H9 (cell line): ENCODE measurements at regions not wholly inside any gene's neighbourhood (a gene's known extent, or its start where the extent isn't known, plus 50 kb on each side); places are given as distances from the start of the nearest gene placed in this dataset.

Experiments used
- DNase-seq: peaks from one replicate; pipeline ENCODE4 v3.0.0-alpha.2; 2017
- H2AFZ ChIP-seq: one replicate; pipeline ENCODE4 v1.6.1; 2013; ENCODE audit warnings: mild to moderate bottlenecking, low read length, control low read depth, moderate library complexity
- H2AK5ac ChIP-seq: 2 replicates; pipeline ENCODE4 v1.6.1; 2013; ENCODE audit warnings: low read length, control low read depth, mixed read lengths; ENCODE audit not compliant: insufficient read length
- H2BK120ac ChIP-seq: one replicate; pipeline ENCODE4 v1.6.1; 2013; ENCODE audit warnings: low read depth, mild to moderate bottlenecking, low read length, control low read depth, inconsistent platforms; ENCODE audit not compliant: poor library complexity, severe bottlenecking
- H2BK12ac ChIP-seq: 2 replicates; pipeline ENCODE4 v1.6.1; 2013; ENCODE audit warnings: low read length, control low read depth, mixed read lengths, low read depth; ENCODE audit not compliant: insufficient read length
- H2BK15ac ChIP-seq: 2 replicates; pipeline ENCODE4 v1.6.1; 2013; ENCODE audit warnings: low read depth, low read length, control low read depth
- H2BK20ac ChIP-seq: one replicate; pipeline ENCODE4 v1.6.1; 2013; ENCODE audit warnings: low read depth, mild to moderate bottlenecking, low read length, control low read depth, inconsistent platforms; ENCODE audit not compliant: poor library complexity, severe bottlenecking
- H2BK5ac ChIP-seq: 2 replicates; pipeline ENCODE4 v1.6.1; 2013; ENCODE audit warnings: low read length, control low read depth, mixed read lengths; ENCODE audit not compliant: insufficient read length
- H3K14ac ChIP-seq: 2 replicates; pipeline ENCODE4 v1.6.1; 2013; ENCODE audit warnings: low read length, control low read depth; ENCODE audit not compliant: insufficient read depth
- H3K18ac ChIP-seq: 2 replicates; pipeline ENCODE4 v1.6.1; 2013; ENCODE audit warnings: low read depth, mild to moderate bottlenecking, mixed read lengths, low read length, control low read depth; ENCODE audit not compliant: insufficient read length
- H3K23ac ChIP-seq: 2 replicates; pipeline ENCODE4 v1.6.1; 2013; ENCODE audit warnings: low read length, control low read depth, mixed read lengths, low read depth; ENCODE audit not compliant: insufficient read length
- H3K23me2 ChIP-seq: 2 replicates; pipeline ENCODE4 v1.6.1; 2013; ENCODE audit warnings: low read depth, mild to moderate bottlenecking, mixed read lengths, low read length, control low read depth; ENCODE audit not compliant: insufficient read length, poor library complexity, severe bottlenecking
- H3K27ac ChIP-seq: 2 replicates; pipeline ENCODE4 v1.5.1; 2013; ENCODE audit warnings: low read length, control low read depth, mixed read lengths, low read depth; ENCODE audit not compliant: insufficient read length
- H3K27me3 ChIP-seq: 2 replicates; pipeline ENCODE4 v1.6.1; 2013; ENCODE audit warnings: low read length, control low read depth, inconsistent platforms; ENCODE audit not compliant: insufficient read depth
- H3K4ac ChIP-seq: 2 replicates; pipeline ENCODE4 v1.6.1; 2013; ENCODE audit warnings: low read depth, mild to moderate bottlenecking, control low read depth, inconsistent platforms, low read length, moderate library complexity
- H3K4me1 ChIP-seq: 2 replicates; pipeline ENCODE4 v1.6.1; 2013; ENCODE audit warnings: low read length, control low read depth, inconsistent platforms; ENCODE audit not compliant: insufficient read depth
- H3K4me2 ChIP-seq: 2 replicates; pipeline ENCODE4 v1.6.1; 2013; ENCODE audit warnings: low read length, control low read depth, mixed read lengths; ENCODE audit not compliant: insufficient read length, insufficient read depth
- H3K56ac ChIP-seq: 2 replicates; pipeline ENCODE4 v1.6.1; 2013; ENCODE audit warnings: low read depth, mild to moderate bottlenecking, mixed read lengths, low read length, control low read depth; ENCODE audit not compliant: insufficient read length
- H3K79me1 ChIP-seq: 2 replicates; pipeline ENCODE4 v1.6.1; 2013; ENCODE audit warnings: low read depth, mild to moderate bottlenecking, moderate library complexity, low read length, control low read depth, inconsistent platforms; ENCODE audit not compliant: insufficient read depth, poor library complexity, severe bottlenecking
- H3K79me2 ChIP-seq: 2 replicates; pipeline ENCODE4 v1.6.1; 2013; ENCODE audit warnings: low read length, control low read depth, inconsistent platforms; ENCODE audit not compliant: insufficient read depth
- H3K9ac ChIP-seq: 2 replicates; pipeline ENCODE4 v1.6.1; 2013; ENCODE audit warnings: low read length, control low read depth, mixed read lengths; ENCODE audit not compliant: insufficient read length; ENCODE audit errors: extremely low read depth
- H3K9me3 ChIP-seq: one replicate; pipeline ENCODE4 v1.6.1; 2013; ENCODE audit warnings: low read depth, low read length, inconsistent platforms; ENCODE audit not compliant: control insufficient read depth
- H3T11ph ChIP-seq: one replicate; pipeline ENCODE4 v1.6.1; 2013; ENCODE audit warnings: mild to moderate bottlenecking, low read length, control low read depth, inconsistent platforms
- H4K20me1 ChIP-seq: one replicate; pipeline ENCODE4 v1.6.1; 2013; ENCODE audit not compliant: control insufficient read depth, insufficient read length, insufficient read depth
- H4K5ac ChIP-seq: 2 replicates; pipeline ENCODE4 v1.6.1; 2013; ENCODE audit warnings: low read depth, mild to moderate bottlenecking, mixed read lengths, low read length, control low read depth; ENCODE audit not compliant: insufficient read length
- H4K8ac ChIP-seq: replicated peaks from 2 replicates; pipeline ENCODE4 v1.6.1; 2013; ENCODE audit warnings: low read length, control low read depth, mixed read lengths, low read depth; ENCODE audit not compliant: insufficient read length
- H4K91ac ChIP-seq: 2 replicates; pipeline ENCODE4 v1.6.1; 2013; ENCODE audit warnings: low read depth, mild to moderate bottlenecking, moderate library complexity, mixed read lengths, low read length, control low read depth; ENCODE audit not compliant: insufficient read length
- H3K27ac Mint-ChIP-seq, 3 experiments: 2 replicates in 2 of 3; 3 replicates in 1 of 3; pipeline ENCODE4 v1.8.0; 2020 to 2021; ENCODE audit warnings: mixed read lengths in 3 of 3, mild to moderate bottlenecking in 1 of 3, moderate library complexity in 1 of 3
- H3K27me3 Mint-ChIP-seq: 2 replicates; pipeline ENCODE4 v1.8.0; 2021; ENCODE audit warnings: low read depth, mild to moderate bottlenecking, moderate library complexity, mixed read lengths
- H3K36me3 Mint-ChIP-seq, 3 experiments: 2 replicates in 2 of 3; 3 replicates in 1 of 3; pipeline ENCODE4 v1.8.0; 2020 to 2021; ENCODE audit warnings: low read depth in 3 of 3, mixed read lengths in 3 of 3; ENCODE audit not compliant: insufficient read depth in 1 of 3
- H3K4me1 Mint-ChIP-seq, 2 experiments: 2 replicates each; pipeline ENCODE4 v1.8.0; 2020; ENCODE audit warnings: mixed read lengths in 2 of 2
- H3K4me3 Mint-ChIP-seq, 2 experiments: 2 replicates in 1 of 2; 3 replicates in 1 of 2; pipeline ENCODE4 v1.8.0; 2020 to 2021; ENCODE audit warnings: mild to moderate bottlenecking in 2 of 2, mixed read lengths in 2 of 2, moderate library complexity in 1 of 2
- H3K9me3 Mint-ChIP-seq, 2 experiments: 2 replicates in 1 of 2; 3 replicates in 1 of 2; pipeline ENCODE4 v1.8.0; 2020; ENCODE audit warnings: mild to moderate bottlenecking in 2 of 2, mixed read lengths in 2 of 2, moderate library complexity in 1 of 2
- CTCF ChIP-seq: fragments of 200-600 bp; sonication (generic); conservative IDR thresholded peaks from 3 replicates; pipeline ENCODE4 v1.8.0; 2021; ENCODE audit warnings: antibody characterized with exemption, mild to moderate bottlenecking
- WGBS: extraction: QIAGEN DNeasy Blood & Tissue Kit; methylation state at CpG from one replicate; pipeline ENCODE4 v1.1.7; 2013; ENCODE audit warnings: missing lambda C conversion rate, low lambda C conversion rate, mixed read lengths; ENCODE audit not compliant: insufficient read length; ENCODE audit errors: extremely low coverage; 5-methylcytosine and 5-hydroxymethylcytosine counted together

- Mint-ChIP-seq H3K36me3 (no peaks in the 10 kb centered on the region), H3K4me3 (no peak overlapping the region), H3K27me3 (no peaks in the 10 kb centered on the region), H3K4me1 (peaks cover 6% of the 10 kb centered on the region in 2 experiments), H3K9me3 (peaks cover 0 to 2% of the 10 kb centered on the region in 2 experiments; a peak in 1 of 5 replicates), H3K27ac (no peak overlapping the region)
- Histone ChIP-seq H2BK20ac (no peak overlapping the region), H2AFZ (no peak overlapping the region), H2BK15ac (no peak overlapping the region), H3T11ph (no peak overlapping the region), H2BK120ac (no peak overlapping the region), H3K79me2 (no peaks in the 10 kb centered on the region), H3K23ac (no peak overlapping the region), H3K4me1 (no peaks in the 10 kb centered on the region), H3K56ac (no peak overlapping the region), H4K8ac (no peak overlapping the region), H3K4ac (no peak overlapping the region), H3K79me1 (no peaks in the 10 kb centered on the region), H2BK5ac (no peak overlapping the region), H3K9me3 (no peaks in the 10 kb centered on the region), H3K23me2 (no peaks in the 10 kb centered on the region), H3K27ac (no peak overlapping the region), H3K9ac (no peak overlapping the region), H3K4me2 (no peak overlapping the region), H2AK5ac (no peak overlapping the region), H3K14ac (no peak overlapping the region), H4K20me1 (no peaks in the 10 kb centered on the region), H4K91ac (no peak overlapping the region), H3K27me3 (no peaks in the 10 kb centered on the region), H3K18ac (no peak overlapping the region), H2BK12ac (no peak overlapping the region), H4K5ac (no peak overlapping the region)
- TF ChIP-seq CTCF: no peak
- no peak for DNase-seq
- WGBS: no CpG with 5 or more reads among the region's 2 CpGs
Observed at GRCh38 chr13:48178126-48178525, 54.9 kb upstream of the ITM2B start.
